HCT116 (cell line): ENCODE measurements at regions not wholly inside any gene's neighbourhood (a gene's known extent, or its start where the extent isn't known, plus 50 kb on each side); places are given as distances from the start of the nearest gene placed in this dataset.

Experiments used
- ATAC-seq: fragments of 200-7000 bp; cut with Tn5 transposase; 2 replicates; pipeline ENCODE4 v1.9.1; 2020; ENCODE audit warnings: mild to moderate bottlenecking, moderate library complexity
- BruUV-seq: library from RNA; stranded (reverse); fragments of 400-500 nt; replicated peaks from 2 replicates; lab custom pipeline; 2021; lab: Mats Ljungman, UMichigan
- CTCF ChIA-PET: fragments of 300-600 bp; sonication (Branson Sonifier 250); formaldehyde crosslinking; loops from one replicate; lab custom pipeline; 2021; ENCODE audit warnings: antibody characterized with exemption; lab: Charles Lee
- POLR2A ChIA-PET: fragments of 300-600, 350-600 bp; sonication (Branson Sonifier 250); formaldehyde crosslinking; loops from one replicate; lab custom pipeline; 2021; ENCODE audit warnings: antibody characterized with exemption; lab: Charles Lee
- RAD21 ChIA-PET, 2 experiments: fragments of 300-600 bp; sonication (Branson Sonifier 250); formaldehyde crosslinking; loops; one replicate each; lab custom pipeline; 2023; ENCODE audit warnings: low total read pairs in 2 of 2; ENCODE audit not compliant: uncharacterized antibody in 2 of 2, unreplicated experiment in 2 of 2, low non-redundant PET in 1 of 2; lab: Charles Lee
- DNase-seq: peaks from one replicate; pipeline ENCODE4 v3.0.0-alpha.2; 2010; ENCODE audit warnings: low read depth, low spot score
- H2AFZ ChIP-seq: fragments of 200-600 bp; shearing (Covaris generic), sonication (generic); 2 replicates; pipeline ENCODE4 v1.6.1; 2017; ENCODE audit warnings: low read depth, mixed run types, mixed read lengths, antibody characterized with exemption, low read length; ENCODE audit not compliant: poor library complexity, severe bottlenecking
- H3K27ac ChIP-seq: 2 replicates; pipeline ENCODE4 v1.5.1; 2012; ENCODE audit warnings: low read depth, low read length
- H3K27me3 ChIP-seq: fragments of 200-600 bp; sonication (generic); 2 replicates; pipeline ENCODE4 v1.6.1; 2016; ENCODE audit warnings: mixed run types, low read length, mixed read lengths; ENCODE audit not compliant: insufficient read depth
- H3K36me3 ChIP-seq, 2 experiments: fragments of 200-500 bp in 1 of 2; fragments of 200-600 bp in 1 of 2; sonication (Bioruptor generic) in 1 of 2; sonication (generic) in 1 of 2; 2 replicates each; pipeline versions ENCODE4 v1.5.1 to v1.6.1; 2014 to 2016; ENCODE audit warnings: low read length in 2 of 2, inconsistent platforms in 1 of 2, mixed read lengths in 1 of 2, mixed run types in 1 of 2; ENCODE audit not compliant: insufficient read depth in 2 of 2, control insufficient read depth in 1 of 2
- H3K4me1 ChIP-seq, 2 experiments: fragments of 200-600 bp in 1 of 2; sonication (generic) in 1 of 2; 2 replicates each; pipeline versions ENCODE4 v1.5.1 to v1.6.1; 2012 to 2017; ENCODE audit warnings: low read length in 2 of 2, inconsistent platforms in 1 of 2, mild to moderate bottlenecking in 1 of 2, mixed read lengths in 1 of 2, mixed run types in 1 of 2, moderate library complexity in 1 of 2; ENCODE audit not compliant: insufficient read depth in 2 of 2, control insufficient read depth in 1 of 2
- H3K4me2 ChIP-seq: fragments of 200-600 bp; sonication (generic); 2 replicates; pipeline ENCODE4 v1.6.1; 2017; ENCODE audit warnings: mixed run types, low read length, mixed read lengths
- H3K4me3 ChIP-seq, 2 experiments: fragments of 200-600 bp in 1 of 2; sonication (generic) in 1 of 2; replicated peaks in 1 of 2; 2 replicates each; pipeline ENCODE4 v1.5.1; 2011 to 2016; ENCODE audit warnings: low read length in 2 of 2, control low read depth in 1 of 2, low read depth in 1 of 2, mild to moderate bottlenecking in 1 of 2, mixed read lengths in 1 of 2, mixed run types in 1 of 2
- H3K79me2 ChIP-seq: fragments of 200-600 bp; sonication (generic); 2 replicates; pipeline ENCODE4 v1.6.1; 2017; ENCODE audit warnings: mild to moderate bottlenecking, mixed run types, low read length, moderate library complexity, mixed read lengths; ENCODE audit not compliant: insufficient read depth
- H3K9ac ChIP-seq: fragments of 200-600 bp; sonication (generic); 2 replicates; pipeline ENCODE4 v1.6.1; 2016; ENCODE audit warnings: low read length, mixed read lengths
- H3K9me2 ChIP-seq: fragments of 200-600 bp; sonication (generic), shearing (Covaris generic); 2 replicates; pipeline ENCODE4 v1.6.1; 2017; ENCODE audit warnings: mixed run types, mild to moderate bottlenecking, moderate library complexity; ENCODE audit not compliant: insufficient read depth
- H3K9me3 ChIP-seq, 2 experiments: fragments of 200-500 bp in 1 of 2; fragments of 200-600 bp in 1 of 2; sonication (Bioruptor generic) in 1 of 2; sonication (generic) in 1 of 2; 2 replicates each; pipeline ENCODE4 v1.6.1; 2014 to 2017; ENCODE audit warnings: low read length in 2 of 2, mixed read lengths in 2 of 2, inconsistent platforms in 1 of 2, low read depth in 1 of 2, mild to moderate bottlenecking in 1 of 2, mixed run types in 1 of 2, moderate library complexity in 1 of 2; ENCODE audit not compliant: control insufficient read depth in 1 of 2, insufficient read depth in 1 of 2
- H4K20me1 ChIP-seq: fragments of 200-600 bp; sonication (generic), shearing (Covaris generic); 2 replicates; pipeline ENCODE4 v1.6.1; 2017; ENCODE audit warnings: mixed run types, mild to moderate bottlenecking, moderate library complexity; ENCODE audit not compliant: insufficient read depth
- ATF3 ChIP-seq: IDR thresholded peaks from 2 replicates; pipeline ENCODE4 v1.6.1; 2012
- CBX3 ChIP-seq: IDR thresholded peaks from 2 replicates; pipeline ENCODE4 v1.6.1; 2012; ENCODE audit warnings: low read depth
- CEBPB ChIP-seq: IDR thresholded peaks from 2 replicates; pipeline ENCODE4 v1.6.1; 2012; ENCODE audit warnings: low read depth
- CTCF ChIP-seq, 3 experiments: fragments of 200-600 bp in 1 of 3; sonication (generic) in 1 of 3; IDR thresholded peaks in 2 of 3; conservative IDR thresholded peaks in 1 of 3; 2 replicates each; pipeline ENCODE4 v1.5.1; 2012 to 2017; ENCODE audit warnings: low read depth in 2 of 3, low read length in 2 of 3, antibody characterized with exemption in 1 of 3, borderline replicate concordance in 1 of 3, control low read depth in 1 of 3, mild to moderate bottlenecking in 1 of 3, mixed read lengths in 1 of 3, mixed run types in 1 of 3, moderate library complexity in 1 of 3; ENCODE audit not compliant: insufficient read depth in 1 of 3
- EGR1 ChIP-seq: IDR thresholded peaks from 2 replicates; pipeline ENCODE4 v1.6.1; 2012; ENCODE audit warnings: low read depth
- ELF1 ChIP-seq: IDR thresholded peaks from 2 replicates; pipeline ENCODE4 v1.6.1; 2012; ENCODE audit warnings: low read depth, borderline replicate concordance
- EZH2 ChIP-seq: fragments of 200-600 bp; sonication (generic); IDR thresholded peaks from 2 replicates; pipeline ENCODE4 v1.6.1; 2017; ENCODE audit warnings: antibody characterized with exemption, mixed run types
- FOSL1 ChIP-seq: IDR thresholded peaks from 2 replicates; pipeline ENCODE4 v1.6.1; 2012; ENCODE audit warnings: low read depth
- JUND ChIP-seq: IDR thresholded peaks from 2 replicates; pipeline ENCODE4 v1.6.1; 2012
- MAX ChIP-seq: IDR thresholded peaks from 2 replicates; pipeline ENCODE4 v1.6.1; 2012
- SIN3A ChIP-seq: IDR thresholded peaks from 2 replicates; pipeline ENCODE4 v1.6.1; 2012; ENCODE audit warnings: low read depth
- SP1 ChIP-seq: IDR thresholded peaks from 2 replicates; pipeline ENCODE4 v1.6.1; 2012; ENCODE audit warnings: low read depth
- SRF ChIP-seq: IDR thresholded peaks from 2 replicates; pipeline ENCODE4 v1.6.1; 2012; ENCODE audit warnings: low read depth
- TCF7L2 ChIP-seq: IDR thresholded peaks from 2 replicates; pipeline ENCODE4 v1.7.0; 2011; ENCODE audit warnings: borderline replicate concordance, inconsistent platforms; ENCODE audit not compliant: insufficient read depth, insufficient read length; ENCODE audit errors: extremely low read depth
- YY1 ChIP-seq: IDR thresholded peaks from 2 replicates; pipeline ENCODE4 v1.6.1; 2011; ENCODE audit warnings: low read length, low read depth, moderate library complexity, mild to moderate bottlenecking; ENCODE audit not compliant: insufficient replicate concordance; ENCODE audit errors: extremely low read depth
- ZFX ChIP-seq: fragments of 450-650 bp; IDR thresholded peaks from 2 replicates; pipeline ENCODE4 v1.6.1; 2017
- ZNF274 ChIP-seq: fragments of 200-500 bp; sonication (Bioruptor generic); IDR thresholded peaks from 2 replicates; pipeline ENCODE4 v1.6.1; 2014; ENCODE audit warnings: mild to moderate bottlenecking, low read depth, low read length, inconsistent platforms
- intact Hi-C: fragments of 100-400 bp; cut with micrococcal nuclease; formaldehyde crosslinking; loops from 2 replicates; pipeline ENCODE4 v1.10.0; 2022

- DNase-seq (no peak), ATAC-seq (no peak)
- H3K9ac ChIP-seq: no peak overlapping the region
- H3K4me3 ChIP-seq: no peak overlapping the region
- H3K9me3 ChIP-seq: peaks cover 0 to 6% of the 10 kb centered on the region in 2 experiments; a peak in 2 of 4 replicates
- H3K9me2 ChIP-seq: no peaks in the 10 kb centered on the region
- ChIA-PET RAD21 (no interaction called here), CTCF (no interaction called here), POLR2A (no interaction called here)
- TF ChIP-seq JUND (no peak), MAX (no peak), EZH2 (no peak), FOSL1 (no peak), YY1 (no peak), TCF7L2 (no peak), SP1 (no peak), CEBPB (no peak), CTCF (IDR thresholded peaks at IDR 0.05 in 2 of 3, conservative IDR thresholded peaks at IDR 0.05 in 1 of 3; ENCODE audit: borderline replicate concordance in 1 of 3, insufficient read depth in 1 of 3, low read depth in 2 of 3, low read length in 2 of 3) (no peak), SRF (no peak), SIN3A (no peak), EGR1 (no peak), CBX3 (no peak), ZFX (no peak), ELF1 (no peak), ZNF274 (no peak), ATF3 (no peak)
- no peaks in the 10 kb centered on the region for H3K79me2 ChIP-seq
- no peak overlapping the region for H2AFZ ChIP-seq
- BruUV-seq: no TSS peak
- intact Hi-C loops: no loop called here
- H3K27ac ChIP-seq: no peak overlapping the region
- H4K20me1 ChIP-seq: no peaks in the 10 kb centered on the region
- H3K27me3 ChIP-seq: no peaks in the 10 kb centered on the region
- no peak overlapping the region for H3K4me2 ChIP-seq
- no peaks in the 10 kb centered on the region for H3K4me1 ChIP-seq
- H3K36me3 ChIP-seq: no peaks in the 10 kb centered on the region
Observed at GRCh38 chr15:81449836-81450474, 75.9 kb upstream of the TMC3 start.
